GM10248 (cell line): ENCODE measurements at regions not wholly inside any gene's neighbourhood (a gene's known extent, or its start where the extent isn't known, plus 50 kb on each side); places are given as distances from the start of the nearest gene placed in this dataset.
"Not testable (repeated sequence)": the region's sequence is repeated elsewhere in the genome, so short reads cannot be mapped to it uniquely, and the experiment has no call there.

Experiments used
- CTCF ChIA-PET: fragments of 300-600 bp; sonication (Branson Sonifier 250); formaldehyde crosslinking; extraction: SDS; loops from one replicate; lab custom pipeline; 2021; ENCODE audit warnings: antibody characterized with exemption; lab: Yijun Ruan, JAX
- POLR2A ChIA-PET: fragments of 350-650 bp; sonication (Branson Sonifier 250); formaldehyde crosslinking; extraction: SDS; loops from one replicate; lab custom pipeline; 2020; ENCODE audit warnings: antibody characterized with exemption; lab: Yijun Ruan, JAX
- DNase-seq: peaks from one replicate; pipeline ENCODE4 v3.0.0; 2012; ENCODE audit errors: extremely low spot score
- CTCF ChIP-seq: IDR thresholded peaks from 2 replicates; pipeline ENCODE4 v1.5.1; 2012; ENCODE audit warnings: mild to moderate bottlenecking, low read depth; ENCODE audit errors: extremely low read depth, missing control alignments, control extremely low read depth

- DNase-seq: no peak
- ChIA-PET CTCF (no interaction called here), POLR2A (no interaction called here)
- TF ChIP-seq CTCF: no peak
Measured at GRCh38 chr12:46571608-46572007, 199.0 kb upstream of the SLC38A2 start.

- POLR2A ChIA-PET: no interaction called here
- DNase-seq: no peak
- CTCF ChIA-PET: interaction anchor here (0.9 kb wide), 1 partner anchor 96 kb away, joined by 3 read pairs; no protein-coding TSS in a partner anchor
- TF ChIP-seq CTCF: no peak
Measured at GRCh38 chr12:46569826-46570439, 197.4 kb upstream of the SLC38A2 start.

- ChIA-PET CTCF (no interaction called here), POLR2A (no interaction called here)
- DNase-seq: no peak
- no peak for TF ChIP-seq CTCF
Measured at GRCh38 chr12:46567667-46568066, 195.1 kb upstream of the SLC38A2 start.

- ChIA-PET POLR2A (no interaction called here), CTCF (no interaction called here)
- TF ChIP-seq CTCF: no peak
- DNase-seq: no peak
Measured at GRCh38 chr12:46562625-46563225, 190.2 kb upstream of the SLC38A2 start.

GRCh38 chr12:46561769-46562624, 189.4 kb upstream of the SLC38A2 start:
- CTCF ChIA-PET, DNase-seq, POLR2A ChIA-PET: not testable (repeated sequence)

- TF ChIP-seq CTCF: no peak
- ChIA-PET CTCF (no interaction called here), POLR2A (no interaction called here)
- no peak for DNase-seq
Measured at GRCh38 chr12:46560874-46561273, 188.3 kb upstream of the SLC38A2 start.

GRCh38 chr12:46560089-46560488, 187.5 kb upstream of the SLC38A2 start:
- CTCF ChIA-PET: no interaction called here
- DNase-seq: no peak
- POLR2A ChIA-PET: no interaction called here
- TF ChIP-seq CTCF: no peak
